Activated CD4-positive, alpha-beta T cell treated with anti-CD3 and anti-CD28 coated beads, Interleukin-2, amount 10 ng/mL, durations not matched to agents 7 days and 5 days (primary cell): ENCODE measurements at regions not wholly inside any gene's neighbourhood (a gene's known extent, or its start where the extent isn't known, plus 50 kb on each side); places are given as distances from the start of the nearest gene placed in this dataset.

ENCODE experiments used
- CTCF ChIA-PET: fragments of 350-600 bp; sonication (Branson Sonifier 250); formaldehyde crosslinking; loops from one replicate; lab custom pipeline; 2021; ENCODE audit warnings: antibody characterized with exemption; lab: Charles Lee
- POLR2A ChIA-PET: fragments of 350-600 bp; sonication (Branson Sonifier 250); formaldehyde crosslinking; loops from one replicate; lab custom pipeline; 2021; ENCODE audit warnings: antibody characterized with exemption; lab: Charles Lee
- DNase-seq: peaks from one replicate; pipeline ENCODE4 v3.0.0-alpha.2; 2020
- H3K27ac Mint-ChIP-seq: one replicate; pipeline ENCODE4 v1.8.0; 2021; ENCODE audit warnings: mild to moderate bottlenecking, moderate library complexity, mixed read lengths
- H3K27me3 Mint-ChIP-seq: one replicate; pipeline ENCODE4 v1.8.0; 2021; ENCODE audit warnings: mixed read lengths
- H3K36me3 Mint-ChIP-seq: one replicate; pipeline ENCODE4 v1.8.0; 2021; ENCODE audit warnings: low read depth, mixed read lengths
- H3K4me1 Mint-ChIP-seq: one replicate; pipeline ENCODE4 v1.8.0; 2021; ENCODE audit warnings: mixed read lengths
- H3K4me3 Mint-ChIP-seq: one replicate; pipeline ENCODE4 v1.8.0; 2021; ENCODE audit warnings: mild to moderate bottlenecking, moderate library complexity, mixed read lengths
- H3K9me3 Mint-ChIP-seq: one replicate; pipeline ENCODE4 v1.8.0; 2021; ENCODE audit warnings: mixed read lengths

GRCh38 chr11:28476049-28476448 is 367.9 kb downstream of the METTL15 start:
- H3K4me1 Mint-ChIP-seq: no peaks in the 10 kb centered on the region
- CTCF ChIA-PET: no interaction called here
- no peak overlapping the region for H3K4me3 Mint-ChIP-seq
- no peak overlapping the region for H3K27ac Mint-ChIP-seq
- H3K9me3 Mint-ChIP-seq: no peaks in the 10 kb centered on the region
- no peaks in the 10 kb centered on the region for H3K36me3 Mint-ChIP-seq
- DNase-seq: no peak
- no peaks in the 10 kb centered on the region for H3K27me3 Mint-ChIP-seq
- POLR2A ChIA-PET: no interaction called here

- Mint-ChIP-seq H3K9me3 (no peaks in the 10 kb centered on the region), H3K36me3 (no peaks in the 10 kb centered on the region), H3K4me3 (no peak overlapping the region), H3K27me3 (no peaks in the 10 kb centered on the region), H3K4me1 (no peaks in the 10 kb centered on the region), H3K27ac (no peak overlapping the region)
- DNase-seq: no peak
- ChIA-PET POLR2A (no interaction called here), CTCF (no interaction called here)
These were observed 364.7 kb downstream of the METTL15 start for GRCh38 chr11:28472904-28473303.

- no peaks in the 10 kb centered on the region for H3K9me3 Mint-ChIP-seq
- H3K27ac Mint-ChIP-seq: no peak overlapping the region
- ChIA-PET CTCF (no interaction called here), POLR2A (no interaction called here)
- H3K36me3 Mint-ChIP-seq: no peaks in the 10 kb centered on the region
- no peak for DNase-seq
- no peaks in the 10 kb centered on the region for H3K4me1 Mint-ChIP-seq
- H3K27me3 Mint-ChIP-seq: no peaks in the 10 kb centered on the region
- no peak overlapping the region for H3K4me3 Mint-ChIP-seq
These were observed 363.3 kb downstream of the METTL15 start for GRCh38 chr11:28471537-28471936.

GRCh38 chr11:28470180-28470579 is 362.0 kb downstream of the METTL15 start:
- Mint-ChIP-seq H3K27ac (no peak overlapping the region), H3K4me3 (no peak overlapping the region), H3K27me3 (no peaks in the 10 kb centered on the region), H3K9me3 (no peaks in the 10 kb centered on the region), H3K4me1 (no peaks in the 10 kb centered on the region), H3K36me3 (no peaks in the 10 kb centered on the region)
- POLR2A ChIA-PET: no interaction called here
- no peak for DNase-seq
- CTCF ChIA-PET: no interaction called here

GRCh38 chr11:28466506-28466905 is 358.3 kb downstream of the METTL15 start:
- Mint-ChIP-seq H3K9me3 (no peaks in the 10 kb centered on the region), H3K4me3 (no peak overlapping the region), H3K27me3 (no peaks in the 10 kb centered on the region), H3K36me3 (no peaks in the 10 kb centered on the region), H3K4me1 (no peaks in the 10 kb centered on the region), H3K27ac (no peak overlapping the region)
- ChIA-PET CTCF (no interaction called here), POLR2A (no interaction called here)
- no peak for DNase-seq

- POLR2A ChIA-PET: no interaction called here
- H3K36me3 Mint-ChIP-seq: no peaks in the 10 kb centered on the region
- H3K4me1 Mint-ChIP-seq: no peaks in the 10 kb centered on the region
These were observed 356.2 kb downstream of the METTL15 start for GRCh38 chr11:28464252-28464867.

GRCh38 chr11:28463826-28464225 is 355.6 kb downstream of the METTL15 start:
- no peak overlapping the region for H3K4me3 Mint-ChIP-seq
- ChIA-PET POLR2A (no interaction called here), CTCF (no interaction called here)
- H3K4me1 Mint-ChIP-seq: no peaks in the 10 kb centered on the region
- H3K36me3 Mint-ChIP-seq: no peaks in the 10 kb centered on the region
- H3K27me3 Mint-ChIP-seq: no peaks in the 10 kb centered on the region
- H3K9me3 Mint-ChIP-seq: no peaks in the 10 kb centered on the region
- no peak overlapping the region for H3K27ac Mint-ChIP-seq
- DNase-seq: no peak

More at GRCh38 chr11:28464252-28464867, 356.2 kb downstream of the METTL15 start:
- DNase-seq: no peak
- CTCF ChIA-PET: no interaction called here
- Mint-ChIP-seq H3K27me3 (no peaks in the 10 kb centered on the region), H3K4me3 (no peak overlapping the region), H3K9me3 (no peaks in the 10 kb centered on the region), H3K27ac (no peak overlapping the region)

GRCh38 chr11:28461846-28462245 is 353.7 kb downstream of the METTL15 start:
- Mint-ChIP-seq H3K9me3 (no peaks in the 10 kb centered on the region), H3K27ac (no peak overlapping the region), H3K27me3 (no peaks in the 10 kb centered on the region), H3K36me3 (no peaks in the 10 kb centered on the region), H3K4me1 (no peaks in the 10 kb centered on the region), H3K4me3 (no peak overlapping the region)
- DNase-seq: no peak
- CTCF ChIA-PET: no interaction called here
- POLR2A ChIA-PET: no interaction called here

- ChIA-PET POLR2A (no interaction called here), CTCF (no interaction called here)
- no peak overlapping the region for H3K4me3 Mint-ChIP-seq
- H3K36me3 Mint-ChIP-seq: no peaks in the 10 kb centered on the region
- H3K27ac Mint-ChIP-seq: no peak overlapping the region
- H3K27me3 Mint-ChIP-seq: no peaks in the 10 kb centered on the region
- DNase-seq: no peak
- no peaks in the 10 kb centered on the region for H3K4me1 Mint-ChIP-seq
- H3K9me3 Mint-ChIP-seq: no peaks in the 10 kb centered on the region
These were observed 353.1 kb downstream of the METTL15 start for GRCh38 chr11:28461338-28461737.

GRCh38 chr11:28460348-28460747 is 352.2 kb downstream of the METTL15 start:
- POLR2A ChIA-PET: no interaction called here
- CTCF ChIA-PET: no interaction called here
- H3K36me3 Mint-ChIP-seq: no peaks in the 10 kb centered on the region
- no peaks in the 10 kb centered on the region for H3K27me3 Mint-ChIP-seq
- no peak overlapping the region for H3K27ac Mint-ChIP-seq
- H3K9me3 Mint-ChIP-seq: no peaks in the 10 kb centered on the region
- H3K4me1 Mint-ChIP-seq: no peaks in the 10 kb centered on the region
- no peak for DNase-seq
- no peak overlapping the region for H3K4me3 Mint-ChIP-seq

- CTCF ChIA-PET: no interaction called here
- no peaks in the 10 kb centered on the region for H3K4me1 Mint-ChIP-seq
These were observed 351.7 kb downstream of the METTL15 start for GRCh38 chr11:28459912-28460311.

GRCh38 chr11:28457481-28458065 is 349.4 kb downstream of the METTL15 start:
- Mint-ChIP-seq H3K4me1 (no peaks in the 10 kb centered on the region), H3K4me3 (no peak overlapping the region), H3K27me3 (no peaks in the 10 kb centered on the region), H3K36me3 (no peaks in the 10 kb centered on the region), H3K27ac (no peak overlapping the region), H3K9me3 (no peaks in the 10 kb centered on the region)
- DNase-seq: no peak
- CTCF ChIA-PET: no interaction called here
- POLR2A ChIA-PET: no interaction called here

More at GRCh38 chr11:28459912-28460311, 351.7 kb downstream of the METTL15 start:
- no peak overlapping the region for H3K4me3 Mint-ChIP-seq
- POLR2A ChIA-PET: no interaction called here
- H3K9me3 Mint-ChIP-seq: no peaks in the 10 kb centered on the region
- DNase-seq: no peak
- no peak overlapping the region for H3K27ac Mint-ChIP-seq
- no peaks in the 10 kb centered on the region for H3K27me3 Mint-ChIP-seq
- no peaks in the 10 kb centered on the region for H3K36me3 Mint-ChIP-seq

GRCh38 chr11:28448186-28448585 is 340.0 kb downstream of the METTL15 start:
- no peaks in the 10 kb centered on the region for H3K9me3 Mint-ChIP-seq
- no peaks in the 10 kb centered on the region for H3K27me3 Mint-ChIP-seq
- no peak overlapping the region for H3K27ac Mint-ChIP-seq
- H3K4me3 Mint-ChIP-seq: no peak overlapping the region
- POLR2A ChIA-PET: no interaction called here
- H3K36me3 Mint-ChIP-seq: no peaks in the 10 kb centered on the region
- CTCF ChIA-PET: no interaction called here
- no peak for DNase-seq
- no peaks in the 10 kb centered on the region for H3K4me1 Mint-ChIP-seq

GRCh38 chr11:28447226-28447625 is 339.0 kb downstream of the METTL15 start:
- H3K27ac Mint-ChIP-seq: no peak overlapping the region
- no peaks in the 10 kb centered on the region for H3K27me3 Mint-ChIP-seq
- CTCF ChIA-PET: no interaction called here
- H3K36me3 Mint-ChIP-seq: no peaks in the 10 kb centered on the region
- no peaks in the 10 kb centered on the region for H3K9me3 Mint-ChIP-seq
- POLR2A ChIA-PET: no interaction called here
- H3K4me3 Mint-ChIP-seq: no peak overlapping the region
- no peaks in the 10 kb centered on the region for H3K4me1 Mint-ChIP-seq
- no peak for DNase-seq
